ENCODE measurements at regions not wholly inside any gene's neighbourhood (a gene's known extent, or its start where the extent isn't known, plus 50 kb on each side); places are given as distances from the start of the nearest gene placed in this dataset.

DNA sequence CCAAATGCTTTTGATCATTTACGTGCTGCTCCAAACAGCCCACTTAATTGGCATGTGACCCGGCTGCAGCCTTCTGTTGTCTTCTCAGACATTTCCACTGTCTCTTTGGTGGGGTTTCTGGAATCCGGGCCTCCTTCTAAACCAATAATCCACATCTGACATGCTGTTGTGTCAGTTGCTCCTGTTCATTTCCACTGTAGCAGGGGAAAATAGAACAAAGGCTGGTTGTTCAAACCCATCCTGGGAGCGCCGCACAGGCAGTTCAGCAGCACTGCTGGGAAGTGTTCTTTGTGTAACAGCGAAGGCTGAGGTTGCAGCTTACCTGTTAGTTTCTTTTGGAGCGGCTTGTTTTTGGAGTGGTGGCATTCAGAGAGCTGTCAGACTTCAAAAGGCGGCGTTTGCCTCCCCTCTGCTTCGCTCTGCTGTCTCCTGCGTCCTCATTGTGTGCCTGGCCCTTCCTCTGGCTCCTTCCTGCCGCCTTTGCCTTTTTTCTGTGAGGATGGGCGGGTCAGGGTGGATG, 149.4 kb downstream of the SNX10 start:
- Histone ChIP-seq H3K27ac (no peak overlapping the region), H3K27me3 (no peaks in the 10 kb centered on the region), H3K9me3 (no peaks in the 10 kb centered on the region), H3K4me3 (no peak overlapping the region), H3K4me1 (no peaks in the 10 kb centered on the region), H3K36me3 (no peaks in the 10 kb centered on the region)
- DNase-seq (ENCODE audit: extremely low spot score in 2 of 2), result no peak
- no peak for TF ChIP-seq POLR2AphosphoS5 (IDR thresholded peaks at IDR 0.05; ENCODE audit: insufficient read depth in 1 of 2, low read depth in 1 of 2)
- no peak for TF ChIP-seq CTCF (IDR thresholded peaks at IDR 0.05)
- TF ChIP-seq POLR2A (IDR thresholded peaks at IDR 0.05), result no peak
- intact Hi-C loops (cut with DNase I), result no loop called here

DNA sequence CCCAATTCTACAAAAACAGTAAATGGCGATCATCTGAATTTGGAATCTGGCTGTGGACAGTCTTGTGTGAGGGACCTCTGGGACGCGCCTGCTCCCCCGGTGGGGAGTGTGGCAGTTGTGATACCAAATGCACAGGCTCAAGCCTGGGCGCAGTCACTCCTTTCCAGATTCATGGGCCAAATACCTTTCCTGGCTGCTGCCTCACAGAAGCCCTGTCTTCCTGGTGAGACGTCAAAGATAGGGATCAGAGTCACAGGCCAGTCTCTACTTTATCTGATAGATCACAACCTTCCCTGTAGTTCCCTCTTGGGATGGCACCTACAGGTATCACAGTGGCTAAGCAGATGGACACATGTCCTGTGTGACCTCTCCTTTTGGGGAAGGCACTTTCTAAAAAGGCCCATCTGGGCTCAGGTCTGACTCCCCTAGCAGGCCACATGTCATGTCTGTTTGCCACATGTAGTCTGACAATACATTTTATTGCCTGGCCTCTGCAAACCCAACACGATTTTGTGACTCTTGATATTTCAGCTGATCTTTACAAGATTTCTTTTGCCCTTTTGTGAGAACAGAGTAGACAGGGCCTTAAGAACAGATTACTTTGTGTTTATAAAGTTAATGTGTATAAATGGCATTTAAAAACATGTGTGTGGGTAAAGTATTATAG, 150.1 kb downstream of the SNX10 start:
- intact Hi-C loops (cut with DNase I), result no loop called here
- TF ChIP-seq POLR2AphosphoS5 (IDR thresholded peaks at IDR 0.05; ENCODE audit: insufficient read depth in 1 of 2, low read depth in 1 of 2) (no peak), CTCF (IDR thresholded peaks at IDR 0.05) (no peak), POLR2A (IDR thresholded peaks at IDR 0.05) (no peak)

DNA sequence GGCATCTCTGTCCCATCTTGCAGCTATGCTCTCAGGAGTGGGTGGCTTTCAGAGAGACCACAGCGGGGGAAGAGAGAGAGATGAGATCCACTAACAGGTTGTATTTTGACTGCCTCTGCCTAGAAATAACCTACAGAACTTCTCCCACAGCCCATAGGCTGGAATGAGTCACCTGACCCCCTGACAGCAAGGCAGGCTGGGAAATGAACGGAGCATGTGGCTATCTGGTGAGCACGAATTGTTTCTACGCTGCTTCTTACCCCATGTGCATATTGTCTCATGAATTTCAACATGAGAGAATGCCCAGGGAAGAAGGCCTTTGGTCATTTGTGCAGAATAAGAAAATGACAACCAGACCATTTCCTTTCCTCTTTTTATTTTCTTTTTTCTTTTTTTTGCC, 151.3 kb downstream of the SNX10 start:
- Histone ChIP-seq H3K4me3 (no peak overlapping the region), H3K36me3 (no peaks in the 10 kb centered on the region), H3K4me1 (no peaks in the 10 kb centered on the region), H3K27ac (no peak overlapping the region), H3K9me3 (no peaks in the 10 kb centered on the region), H3K27me3 (no peaks in the 10 kb centered on the region)
- intact Hi-C loops (cut with DNase I), result no loop called here
- TF ChIP-seq POLR2AphosphoS5 (IDR thresholded peaks at IDR 0.05; ENCODE audit: insufficient read depth in 1 of 2, low read depth in 1 of 2) (no peak), POLR2A (IDR thresholded peaks at IDR 0.05) (no peak), CTCF (IDR thresholded peaks at IDR 0.05) (no peak)
- no peak for DNase-seq (ENCODE audit: extremely low spot score in 2 of 2)

More for the DNA sequence above, 150.1 kb downstream of the SNX10 start:
- no peaks in the 10 kb centered on the region for H3K9me3 ChIP-seq
- H3K27ac ChIP-seq, result no peak overlapping the region
- no peaks in the 10 kb centered on the region for H3K4me1 ChIP-seq
- H3K36me3 ChIP-seq, result no peaks in the 10 kb centered on the region
- no peak overlapping the region for H3K4me3 ChIP-seq
- H3K27me3 ChIP-seq, result no peaks in the 10 kb centered on the region
- no peak for DNase-seq (ENCODE audit: extremely low spot score in 2 of 2)

DNA sequence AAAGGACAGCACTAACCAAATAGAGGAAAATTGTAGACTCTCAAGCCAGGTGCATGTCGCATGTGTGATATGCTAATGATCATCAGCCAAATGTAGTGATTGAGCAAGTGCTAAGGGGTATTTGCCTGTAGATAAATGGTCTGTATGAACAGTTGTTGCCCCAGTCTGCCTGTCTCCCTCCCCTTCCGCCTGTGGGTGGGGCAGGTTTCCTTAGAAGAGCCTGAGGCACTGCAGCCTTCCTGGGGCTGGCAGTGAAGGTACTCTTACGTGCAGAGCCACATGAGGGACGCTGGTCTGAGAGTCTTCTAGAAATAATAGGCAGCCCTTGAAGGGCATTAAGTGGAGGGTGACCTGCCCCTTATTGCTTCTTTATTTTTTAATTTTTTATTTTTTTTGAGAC, 152.1 kb downstream of the SNX10 start:
- Histone ChIP-seq H3K27me3 (no peaks in the 10 kb centered on the region), H3K9me3 (no peaks in the 10 kb centered on the region), H3K4me3 (no peak overlapping the region), H3K27ac (no peak overlapping the region), H3K36me3 (no peaks in the 10 kb centered on the region), H3K4me1 (no peaks in the 10 kb centered on the region)
- no peak for DNase-seq (ENCODE audit: extremely low spot score in 2 of 2)
- intact Hi-C loops (cut with DNase I), result no loop called here
- no peak for TF ChIP-seq POLR2A (IDR thresholded peaks at IDR 0.05)
- no peak for TF ChIP-seq CTCF (IDR thresholded peaks at IDR 0.05)
- no peak for TF ChIP-seq POLR2AphosphoS5 (IDR thresholded peaks at IDR 0.05; ENCODE audit: insufficient read depth in 1 of 2, low read depth in 1 of 2)

DNA sequence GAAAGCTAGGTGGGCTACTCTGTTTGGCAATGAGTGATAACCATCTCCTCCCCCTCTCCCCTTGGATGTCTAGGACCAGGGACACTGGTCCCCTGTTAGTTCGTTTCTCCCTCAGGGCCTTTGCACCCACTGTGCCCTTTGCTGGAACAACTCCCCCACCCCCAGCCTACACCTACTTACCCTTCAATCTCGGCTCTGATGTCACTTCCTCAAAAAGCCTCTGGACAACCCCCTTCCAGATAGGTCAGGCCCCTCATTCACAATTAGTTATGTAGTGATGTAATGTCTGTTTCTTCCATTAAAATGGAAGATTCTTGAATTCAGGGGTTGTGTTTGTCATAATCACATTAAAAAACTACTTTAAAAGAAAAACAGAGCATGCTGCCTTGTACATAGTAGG, 152.9 kb downstream of the SNX10 start:
- TF ChIP-seq POLR2AphosphoS5 (IDR thresholded peaks at IDR 0.05; ENCODE audit: insufficient read depth in 1 of 2, low read depth in 1 of 2), result no peak
- intact Hi-C loops (cut with DNase I), result no loop called here
- no peak overlapping the region for H3K4me3 ChIP-seq

More for the DNA sequence above, 152.9 kb downstream of the SNX10 start:
- DNase-seq (ENCODE audit: extremely low spot score in 2 of 2), result no peak
- H3K36me3 ChIP-seq, result no peaks in the 10 kb centered on the region
- H3K9me3 ChIP-seq, result no peaks in the 10 kb centered on the region
- H3K27me3 ChIP-seq, result no peaks in the 10 kb centered on the region
- H3K4me1 ChIP-seq, result no peaks in the 10 kb centered on the region
- H3K27ac ChIP-seq, result no peak overlapping the region

All from vagina (tissue), 2 donors.